Vagina (tissue), 2 donors: ENCODE measurements at regions not wholly inside any gene's neighbourhood (a gene's known extent, or its start where the extent isn't known, plus 50 kb on each side); places are given as distances from the start of the nearest gene placed in this dataset.

ENCODE experiments used
- POLR2A ChIP-seq, 2 donors: fragments of 450-650 bp; IDR thresholded peaks; one replicate each; pipeline ENCODE4 v1.6.1; 2017; ENCODE audit warnings: antibody characterized with exemption in 2 of 2, mild to moderate bottlenecking in 2 of 2, moderate library complexity in 2 of 2
- POLR2AphosphoS5 ChIP-seq, 2 donors: sonication (generic); formaldehyde crosslinking; IDR thresholded peaks; one replicate each; pipeline ENCODE4 v1.9.0; 2017; ENCODE audit warnings: antibody characterized with exemption in 2 of 2, mild to moderate bottlenecking in 2 of 2, low read depth in 1 of 2; ENCODE audit not compliant: insufficient read depth in 1 of 2
- TF ChIP-seq, protein P1 (sequence below), 3 experiments: fragments of 450-650 bp in 2 of 3; fragments of 200-600 bp in 1 of 3; sonication (generic) in 1 of 3; IDR thresholded peaks; one replicate each; pipeline ENCODE4 v1.5.1; 2017 to 2019; ENCODE audit warnings: antibody characterized with exemption in 3 of 3, mild to moderate bottlenecking in 2 of 3, moderate library complexity in 2 of 3

DNA sequence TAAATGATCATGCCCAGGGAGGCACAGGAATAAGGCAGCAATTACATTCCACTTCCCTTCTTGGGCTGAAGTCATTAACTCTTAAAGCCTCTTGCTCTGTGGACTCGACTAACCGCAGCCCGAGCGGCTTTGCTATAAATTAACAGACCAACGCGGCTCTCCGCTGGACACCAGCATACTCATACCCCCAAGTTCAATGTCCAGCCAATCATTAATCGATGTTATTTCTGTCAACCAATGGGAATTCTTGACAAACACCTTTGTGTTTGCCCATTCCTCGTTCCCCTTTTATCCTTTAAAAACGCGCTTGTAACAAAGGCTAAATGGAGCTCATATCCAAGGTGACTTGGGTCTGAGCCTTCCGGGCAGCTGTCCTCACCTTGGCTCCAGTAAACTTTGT, 183.1 kb upstream of the RALGAPA2 start:
- TF ChIP-seq, protein P1, sequence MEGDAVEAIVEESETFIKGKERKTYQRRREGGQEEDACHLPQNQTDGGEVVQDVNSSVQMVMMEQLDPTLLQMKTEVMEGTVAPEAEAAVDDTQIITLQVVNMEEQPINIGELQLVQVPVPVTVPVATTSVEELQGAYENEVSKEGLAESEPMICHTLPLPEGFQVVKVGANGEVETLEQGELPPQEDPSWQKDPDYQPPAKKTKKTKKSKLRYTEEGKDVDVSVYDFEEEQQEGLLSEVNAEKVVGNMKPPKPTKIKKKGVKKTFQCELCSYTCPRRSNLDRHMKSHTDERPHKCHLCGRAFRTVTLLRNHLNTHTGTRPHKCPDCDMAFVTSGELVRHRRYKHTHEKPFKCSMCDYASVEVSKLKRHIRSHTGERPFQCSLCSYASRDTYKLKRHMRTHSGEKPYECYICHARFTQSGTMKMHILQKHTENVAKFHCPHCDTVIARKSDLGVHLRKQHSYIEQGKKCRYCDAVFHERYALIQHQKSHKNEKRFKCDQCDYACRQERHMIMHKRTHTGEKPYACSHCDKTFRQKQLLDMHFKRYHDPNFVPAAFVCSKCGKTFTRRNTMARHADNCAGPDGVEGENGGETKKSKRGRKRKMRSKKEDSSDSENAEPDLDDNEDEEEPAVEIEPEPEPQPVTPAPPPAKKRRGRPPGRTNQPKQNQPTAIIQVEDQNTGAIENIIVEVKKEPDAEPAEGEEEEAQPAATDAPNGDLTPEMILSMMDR (IDR thresholded peaks at IDR 0.05), result no peak
- TF ChIP-seq POLR2AphosphoS5 (IDR thresholded peaks at IDR 0.05; ENCODE audit: insufficient read depth in 1 of 2, low read depth in 1 of 2) (no peak), POLR2A (IDR thresholded peaks at IDR 0.05) (no peak)
